Middle frontal gyrus (tissue), 1 donor: ENCODE measurements at regions not wholly inside any gene's neighbourhood (a gene's known extent, or its start where the extent isn't known, plus 50 kb on each side); places are given as distances from the start of the nearest gene placed in this dataset.
"Not testable (repeated sequence)": the region's sequence is repeated elsewhere in the genome, so short reads cannot be mapped to it uniquely, and the experiment has no call there.

Experiments
- DNase-seq: peaks from one replicate; pipeline ENCODE4 v3.0.0-alpha.2; 2015; ENCODE audit warnings: low spot score; ENCODE audit errors: extremely low spot score

DNA sequence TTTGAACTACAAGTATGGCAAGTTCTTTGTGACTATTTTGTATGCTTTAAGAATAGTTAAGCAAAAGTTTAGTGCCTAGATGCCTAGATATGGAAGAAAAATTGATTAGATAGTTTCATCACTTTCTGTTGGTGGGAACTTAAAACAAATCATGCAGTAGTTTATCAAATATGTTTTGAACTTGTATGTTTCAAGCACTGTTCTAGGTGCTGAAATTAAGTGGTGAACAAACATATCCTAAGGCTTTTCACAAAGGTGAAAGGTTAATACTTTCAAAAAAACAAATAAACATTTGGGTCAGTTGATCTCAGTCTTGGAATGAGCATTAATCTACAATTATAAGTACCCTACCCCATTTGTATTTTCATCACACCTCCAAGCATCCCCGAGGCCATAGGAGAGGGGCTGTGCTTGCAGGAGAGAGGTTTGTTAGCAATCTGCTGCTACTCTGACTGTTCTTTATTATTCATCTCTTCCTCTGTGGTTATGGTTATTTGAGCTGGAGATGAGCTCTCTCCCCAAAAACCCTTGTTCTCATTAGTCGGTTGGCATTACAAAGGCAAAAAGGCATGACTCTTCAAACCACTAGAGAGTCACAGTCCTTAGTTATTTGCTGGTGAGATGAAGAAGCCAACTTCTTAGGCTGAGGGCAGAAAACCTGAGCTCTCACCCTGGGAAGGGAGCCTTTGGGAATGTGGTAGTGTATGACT lies 103.9 kb upstream of the FHL2 start:
- DNase-seq, result no peak

DNA sequence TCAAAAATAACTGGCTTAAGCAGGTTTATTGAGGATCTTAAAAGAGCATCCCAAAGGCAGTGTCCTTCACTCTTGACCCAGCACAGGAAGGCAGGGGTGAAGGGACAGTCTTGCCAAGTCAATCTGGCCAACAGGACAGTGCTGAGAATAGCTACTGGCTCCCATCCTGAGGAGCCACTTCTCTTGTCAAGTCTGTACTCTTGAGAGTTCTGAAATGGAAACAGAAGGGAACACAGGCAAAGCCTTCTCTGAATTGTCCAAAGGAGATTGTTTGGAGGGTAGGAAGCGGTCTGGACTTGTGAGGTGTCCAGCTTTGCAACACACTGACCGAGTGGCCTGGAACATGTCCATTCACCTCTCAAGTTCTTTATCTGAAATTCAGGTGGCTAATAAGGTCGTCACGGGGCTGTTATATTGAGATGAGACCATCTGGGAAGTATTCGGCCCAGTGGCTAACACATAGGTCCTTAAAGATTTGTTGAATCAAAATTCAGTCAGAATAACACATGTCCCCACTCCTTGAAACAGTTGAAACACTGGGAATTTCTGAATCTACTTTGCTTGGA lies 99.5 kb upstream of the FHL2 start:
- no peak for DNase-seq

- no peak for DNase-seq
Measured at GRCh38 chr2:105497094-105497493, 98.2 kb upstream of the FHL2 start.

DNA sequence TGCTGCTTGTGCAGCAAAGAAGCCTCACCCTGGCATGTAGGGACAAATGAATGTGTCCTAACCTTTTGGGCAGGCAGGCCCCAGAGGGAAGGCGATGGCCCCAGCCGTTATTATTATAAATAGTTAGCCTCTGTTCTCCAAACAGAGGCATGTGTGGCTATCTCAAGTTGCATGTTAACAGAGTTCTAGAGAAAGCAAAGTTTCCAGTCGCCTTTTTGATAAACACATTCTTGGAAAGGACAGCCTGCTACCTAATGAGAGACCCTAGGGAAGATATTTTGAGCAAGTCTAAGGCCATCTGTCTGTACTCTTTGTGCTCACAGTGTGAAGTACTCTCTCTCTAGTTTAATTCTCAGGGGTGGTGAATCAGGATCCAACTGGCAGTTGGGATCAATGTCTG lies 97.4 kb upstream of the FHL2 start:
- no peak for DNase-seq

GRCh38 chr2:105494683-105495425 lies 96.0 kb upstream of the FHL2 start:
- DNase-seq, result no peak

DNA sequence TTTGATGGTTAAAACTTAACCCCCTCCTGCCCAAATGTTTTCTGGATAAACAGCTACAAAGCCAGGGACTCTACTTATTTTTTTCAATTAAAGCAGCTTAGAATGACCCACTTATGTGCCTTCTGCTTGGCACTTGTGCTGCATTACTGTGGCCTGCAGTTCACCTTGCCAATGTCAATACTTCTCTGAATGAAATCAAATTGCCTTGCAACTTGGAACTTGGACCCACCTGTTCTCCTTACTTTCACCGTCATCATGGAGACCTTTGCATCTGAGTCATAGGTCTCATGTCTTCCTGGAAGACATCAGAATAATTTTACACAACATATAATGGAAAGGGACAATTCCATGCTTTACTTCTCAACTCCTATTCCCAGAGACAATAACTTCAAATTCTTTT lies 92.1 kb upstream of the FHL2 start:
- no peak for DNase-seq

DNA sequence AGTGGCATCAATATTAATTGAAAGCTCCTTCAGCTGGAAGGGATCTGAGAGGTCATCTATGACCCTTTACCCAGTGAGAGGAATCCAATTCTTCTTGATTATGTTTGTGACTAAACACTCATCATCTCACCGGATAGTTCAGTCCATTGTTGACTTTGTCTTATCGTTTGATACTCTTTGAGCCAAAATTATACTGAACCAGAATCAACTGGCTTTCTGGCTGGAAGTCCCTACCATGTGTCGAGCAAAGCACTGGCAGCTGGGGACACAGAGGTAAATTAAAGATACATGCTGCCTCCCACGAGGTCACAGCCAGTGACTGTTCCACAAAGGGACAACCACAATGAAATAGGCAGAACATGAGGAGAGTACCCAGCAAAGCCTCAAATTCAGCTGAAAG lies 91.4 kb upstream of the FHL2 start:
- DNase-seq, result no peak

DNA sequence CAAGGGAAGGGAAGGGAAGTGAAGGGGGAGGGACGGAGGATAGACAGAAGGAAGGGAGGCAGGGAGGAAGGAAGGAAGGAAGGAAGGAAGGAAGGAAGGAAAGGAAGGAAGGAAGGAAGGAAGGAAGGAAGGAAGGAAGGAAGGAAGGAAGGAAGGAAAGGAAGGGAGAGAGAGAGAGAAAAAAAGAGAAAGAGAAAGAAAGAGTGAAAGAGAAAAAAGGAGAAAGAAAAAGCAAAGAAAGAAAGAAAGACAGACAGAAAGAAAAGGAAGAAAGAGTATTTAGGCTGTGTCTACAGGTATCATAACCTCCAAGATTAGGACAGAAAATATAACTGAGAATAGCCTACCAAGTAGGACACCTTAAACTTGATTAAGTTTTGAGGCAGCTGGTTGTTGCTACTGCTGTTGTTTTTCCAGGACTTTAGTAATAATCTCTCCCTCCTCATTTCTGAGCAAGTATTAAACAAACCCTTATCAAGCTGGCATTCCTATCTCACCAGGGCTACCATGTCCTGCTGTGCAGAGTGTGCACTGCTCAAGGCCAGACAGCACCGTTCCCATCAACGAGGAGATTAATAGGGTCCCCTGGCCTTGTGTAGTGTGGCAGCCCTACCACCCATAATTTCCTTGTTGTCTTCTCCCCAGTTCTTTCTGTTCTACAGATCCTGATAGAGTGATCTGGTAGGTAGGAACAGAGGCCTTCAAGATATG lies 90.5 kb upstream of the FHL2 start:
- DNase-seq, result no peak

DNA sequence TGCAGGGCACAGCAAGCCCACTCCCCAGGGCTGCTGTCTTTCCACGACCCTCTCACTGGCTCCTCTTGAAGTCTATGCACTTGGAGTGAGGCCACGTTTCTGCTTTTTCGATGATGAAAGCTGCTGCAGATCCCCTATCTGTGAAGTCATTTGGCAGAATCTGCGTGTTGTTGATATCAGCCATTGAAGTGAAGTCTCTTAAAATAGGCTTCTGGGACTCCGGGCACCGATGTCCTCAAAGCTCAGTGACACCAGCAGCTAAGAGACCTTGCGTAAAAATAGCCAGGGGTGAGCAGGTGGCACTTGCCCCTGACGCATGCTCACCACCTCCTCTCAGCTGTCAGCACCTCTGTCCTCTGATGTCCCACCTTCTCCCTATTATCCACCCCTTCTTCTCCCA lies 89.4 kb upstream of the FHL2 start:
- no peak for DNase-seq

DNA sequence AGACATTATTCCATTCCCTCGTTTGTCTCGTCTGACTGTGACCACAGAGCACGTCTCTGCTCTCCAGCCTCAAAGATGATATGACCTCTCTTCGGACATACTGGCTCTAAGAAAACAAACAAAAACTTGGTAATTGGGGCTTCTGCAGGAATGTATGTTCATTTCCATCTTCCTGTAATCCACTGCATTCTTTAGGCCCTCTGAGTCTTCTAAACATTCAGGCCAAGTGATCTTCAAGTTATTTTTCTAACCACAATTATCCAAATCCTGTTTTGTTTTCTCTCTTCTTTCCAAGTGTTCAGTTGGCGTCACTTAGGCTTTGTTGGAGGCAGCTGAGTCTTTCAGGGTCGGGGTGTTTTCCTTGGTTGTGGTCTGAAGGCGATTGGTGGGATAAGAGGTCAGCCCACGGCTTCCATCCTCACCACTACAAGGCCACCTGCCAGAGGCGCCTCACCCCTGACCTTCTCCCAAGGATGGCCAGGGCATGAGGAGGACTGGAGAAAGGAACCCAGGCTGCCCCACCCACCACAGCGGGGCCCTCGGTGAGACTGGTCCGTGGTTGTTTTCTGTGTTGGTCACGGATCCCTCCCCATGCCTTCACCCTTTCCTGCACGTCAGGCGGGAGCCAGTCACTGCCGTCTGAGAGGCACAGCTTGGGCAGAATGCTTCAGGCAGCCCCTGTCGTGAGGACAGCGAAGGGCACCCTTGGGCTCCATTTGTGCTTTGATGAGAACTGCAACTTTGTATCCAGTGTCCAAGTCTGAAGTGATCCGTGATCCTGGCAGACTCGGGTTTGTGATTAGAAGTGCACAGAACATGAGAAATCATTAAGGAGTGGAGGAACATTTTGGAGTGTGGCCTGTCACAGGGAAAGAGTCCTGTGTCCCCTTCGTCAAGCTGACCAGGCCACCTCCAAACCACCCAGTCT lies 88.6 kb upstream of the FHL2 start:
- DNase-seq, result no peak

GRCh38 chr2:105486762-105487141 lies 87.9 kb upstream of the FHL2 start:
- DNase-seq, result no peak

DNA sequence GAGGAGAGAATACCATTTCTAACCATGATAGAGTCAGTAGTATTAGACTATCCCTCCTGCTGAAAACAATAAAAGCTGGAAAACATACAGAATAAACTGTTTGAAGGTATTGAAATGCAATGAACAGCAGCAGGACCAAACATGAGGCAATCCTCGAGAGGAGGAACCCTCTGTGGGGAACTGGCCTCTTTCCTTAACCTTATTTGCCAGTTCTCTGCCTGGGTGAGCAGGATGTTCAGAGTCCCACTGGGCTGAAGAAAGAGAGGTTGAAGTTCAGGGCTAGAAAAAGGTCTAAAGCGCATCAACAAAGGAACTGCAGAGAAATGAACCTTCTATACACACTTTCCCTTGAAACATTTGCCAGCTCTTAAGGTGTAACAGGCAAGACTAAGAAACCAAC lies 79.8 kb upstream of the FHL2 start:
- DNase-seq, result no peak

GRCh38 chr2:105477050-105477620 lies 78.3 kb upstream of the FHL2 start:
- DNase-seq, result not testable (repeated sequence)

DNA sequence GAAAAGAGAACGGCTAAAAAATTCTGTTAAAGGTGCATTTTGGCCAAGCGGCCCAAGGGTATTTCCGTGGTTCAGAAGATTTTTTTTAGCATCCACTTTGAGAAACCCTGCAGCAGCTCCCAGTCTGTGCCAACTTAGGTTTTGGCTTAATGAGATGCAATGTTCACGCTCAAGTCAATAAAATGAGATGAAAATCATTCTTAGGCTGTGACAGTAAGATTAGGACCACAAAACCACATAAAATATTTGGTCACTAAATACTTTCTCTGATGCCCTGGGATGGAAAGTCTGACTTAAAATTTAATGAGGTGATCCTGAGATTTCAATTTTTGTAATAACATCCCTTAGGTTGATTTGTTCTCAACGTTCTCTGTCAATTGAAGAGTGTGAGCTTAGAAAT lies 74.2 kb upstream of the FHL2 start:
- DNase-seq, result no peak

GRCh38 chr2:105470979-105471378 lies 72.1 kb upstream of the FHL2 start:
- no peak for DNase-seq

DNA sequence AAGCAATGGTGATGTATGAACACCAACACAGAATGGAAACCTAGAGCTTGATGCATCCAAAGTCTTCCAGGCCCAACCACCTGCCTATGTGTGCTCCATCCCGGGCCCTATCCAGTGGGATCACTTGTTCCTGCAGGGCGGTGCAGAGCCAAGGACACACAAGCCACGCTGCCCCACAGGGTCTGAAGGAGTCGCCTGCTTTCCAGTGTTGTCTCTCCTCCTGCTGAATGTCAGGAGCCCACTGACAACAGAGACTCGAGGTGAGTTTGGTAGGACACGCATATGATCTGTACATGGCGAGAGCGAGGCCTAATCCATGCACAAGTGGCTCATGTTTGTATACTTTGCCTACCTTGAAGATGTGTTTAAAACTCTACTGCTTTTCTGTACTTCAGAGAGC lies 70.9 kb upstream of the FHL2 start:
- DNase-seq, result no peak

GRCh38 chr2:105468582-105469042 lies 69.8 kb upstream of the FHL2 start:
- DNase-seq, result no peak

- no peak for DNase-seq
Measured at GRCh38 chr2:105464325-105464724, 65.5 kb upstream of the FHL2 start.

DNA sequence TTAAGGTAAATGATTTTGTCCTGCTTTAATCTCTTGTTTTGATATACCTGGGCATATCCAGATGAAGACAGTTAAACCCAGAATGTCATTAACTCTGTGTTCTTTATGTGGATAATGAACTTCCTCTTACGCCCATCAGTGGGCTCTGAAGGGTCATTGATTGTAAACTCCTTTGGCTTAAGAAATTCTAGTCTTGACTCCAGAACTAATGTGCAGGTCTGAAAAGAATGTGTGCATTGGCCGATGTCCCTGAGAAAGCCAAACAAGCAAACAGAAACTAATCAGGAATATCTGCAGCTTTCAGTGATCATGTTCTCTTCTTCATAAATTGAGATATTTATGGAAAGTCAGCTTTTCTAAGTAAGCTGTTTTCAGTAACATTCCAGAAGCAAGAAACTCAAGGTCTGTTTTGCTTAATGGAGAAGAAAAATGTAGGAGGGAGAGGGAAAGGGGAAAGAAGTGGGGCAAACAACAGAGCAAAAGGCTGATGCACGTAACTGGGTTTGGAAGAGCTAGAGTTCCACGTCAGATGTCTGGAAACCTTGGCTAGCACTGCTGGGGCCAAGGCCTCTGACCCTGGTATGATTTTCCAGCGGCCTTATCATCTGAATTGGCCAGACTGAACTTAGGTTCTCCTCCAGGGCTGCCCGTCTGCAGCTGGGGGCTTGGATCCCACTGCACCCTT lies 61.3 kb upstream of the FHL2 start:
- no peak for DNase-seq

DNA sequence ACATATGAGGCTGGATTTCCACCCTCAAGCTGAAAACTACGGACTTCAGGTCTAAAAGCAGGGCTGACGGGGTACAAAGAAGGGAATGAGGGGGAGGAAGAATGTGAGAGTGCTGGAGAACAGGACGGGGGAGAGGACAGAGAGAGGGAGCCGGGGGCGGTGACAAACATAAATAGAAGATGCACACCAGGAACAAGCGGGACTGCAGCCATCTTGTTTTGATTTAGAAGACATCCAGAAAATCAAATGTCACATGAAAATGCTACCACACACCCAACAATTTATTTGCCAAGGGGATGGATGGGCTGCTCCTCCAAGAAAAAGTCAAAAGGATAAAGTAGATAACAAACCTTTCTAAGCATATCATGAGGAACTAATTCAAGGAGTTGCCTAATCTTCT lies 59.2 kb upstream of the FHL2 start:
- DNase-seq, result no peak
